ENCODE measurements at regions not wholly inside any gene's neighbourhood (a gene's known extent, or its start where the extent isn't known, plus 50 kb on each side); places are given as distances from the start of the nearest gene placed in this dataset.

DNA sequence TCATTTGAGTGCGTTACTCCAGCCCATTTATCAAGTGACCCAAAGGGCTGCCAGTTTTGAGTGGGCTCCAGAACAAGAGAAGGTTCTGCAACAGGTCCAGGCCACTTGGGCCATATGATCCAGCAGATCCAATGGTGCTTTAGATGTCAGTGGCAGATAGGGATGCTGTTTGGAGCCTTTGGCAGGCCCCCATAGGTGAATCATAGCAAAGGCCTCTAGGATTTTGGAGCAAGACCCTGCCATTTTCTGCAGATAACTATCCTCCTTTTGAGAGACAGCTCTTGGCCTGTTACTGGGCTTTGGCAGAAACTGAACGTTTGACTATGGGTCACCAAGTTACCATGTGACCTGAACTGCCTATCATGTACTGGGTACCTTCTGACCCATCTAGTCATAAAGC, 358.8 kb upstream of the SEMA3C start:
- TF ChIP-seq, protein P1, sequence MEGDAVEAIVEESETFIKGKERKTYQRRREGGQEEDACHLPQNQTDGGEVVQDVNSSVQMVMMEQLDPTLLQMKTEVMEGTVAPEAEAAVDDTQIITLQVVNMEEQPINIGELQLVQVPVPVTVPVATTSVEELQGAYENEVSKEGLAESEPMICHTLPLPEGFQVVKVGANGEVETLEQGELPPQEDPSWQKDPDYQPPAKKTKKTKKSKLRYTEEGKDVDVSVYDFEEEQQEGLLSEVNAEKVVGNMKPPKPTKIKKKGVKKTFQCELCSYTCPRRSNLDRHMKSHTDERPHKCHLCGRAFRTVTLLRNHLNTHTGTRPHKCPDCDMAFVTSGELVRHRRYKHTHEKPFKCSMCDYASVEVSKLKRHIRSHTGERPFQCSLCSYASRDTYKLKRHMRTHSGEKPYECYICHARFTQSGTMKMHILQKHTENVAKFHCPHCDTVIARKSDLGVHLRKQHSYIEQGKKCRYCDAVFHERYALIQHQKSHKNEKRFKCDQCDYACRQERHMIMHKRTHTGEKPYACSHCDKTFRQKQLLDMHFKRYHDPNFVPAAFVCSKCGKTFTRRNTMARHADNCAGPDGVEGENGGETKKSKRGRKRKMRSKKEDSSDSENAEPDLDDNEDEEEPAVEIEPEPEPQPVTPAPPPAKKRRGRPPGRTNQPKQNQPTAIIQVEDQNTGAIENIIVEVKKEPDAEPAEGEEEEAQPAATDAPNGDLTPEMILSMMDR (IDR thresholded peaks at IDR 0.05) = no peak
- TF ChIP-seq EP300 (IDR thresholded peaks at IDR 0.05) (no peak), POLR2A (IDR thresholded peaks at IDR 0.05; ENCODE audit: low read depth) (no peak)

Data from esophagus muscularis mucosa (tissue), 4 donors.